Right ventricle myocardium inferior (tissue), 1 donor: ENCODE measurements at regions not wholly inside any gene's neighbourhood (a gene's known extent, or its start where the extent isn't known, plus 50 kb on each side); places are given as distances from the start of the nearest gene placed in this dataset.
"Not testable (repeated sequence)": the region's sequence is repeated elsewhere in the genome, so short reads cannot be mapped to it uniquely, and the experiment has no call there.

Experiments used
- ATAC-seq: fragments of 200-7000 bp; cut with Tn5 transposase; one replicate; pipeline ENCODE4 v1.9.1; 2020; ENCODE audit warnings: mild to moderate bottlenecking, moderate library complexity
- DNase-seq: peaks from one replicate; pipeline ENCODE4 v3.0.0; 2021; ENCODE audit errors: missing footprints
- intact Hi-C: fragments of 100-400 bp; cut with DNase I; formaldehyde crosslinking; loops from one replicate; pipeline ENCODE4 v1.11.0; 2022
- donor health status: DM: no; HTN: yes; CAD: no; lungs with severe emphysema.

DNA sequence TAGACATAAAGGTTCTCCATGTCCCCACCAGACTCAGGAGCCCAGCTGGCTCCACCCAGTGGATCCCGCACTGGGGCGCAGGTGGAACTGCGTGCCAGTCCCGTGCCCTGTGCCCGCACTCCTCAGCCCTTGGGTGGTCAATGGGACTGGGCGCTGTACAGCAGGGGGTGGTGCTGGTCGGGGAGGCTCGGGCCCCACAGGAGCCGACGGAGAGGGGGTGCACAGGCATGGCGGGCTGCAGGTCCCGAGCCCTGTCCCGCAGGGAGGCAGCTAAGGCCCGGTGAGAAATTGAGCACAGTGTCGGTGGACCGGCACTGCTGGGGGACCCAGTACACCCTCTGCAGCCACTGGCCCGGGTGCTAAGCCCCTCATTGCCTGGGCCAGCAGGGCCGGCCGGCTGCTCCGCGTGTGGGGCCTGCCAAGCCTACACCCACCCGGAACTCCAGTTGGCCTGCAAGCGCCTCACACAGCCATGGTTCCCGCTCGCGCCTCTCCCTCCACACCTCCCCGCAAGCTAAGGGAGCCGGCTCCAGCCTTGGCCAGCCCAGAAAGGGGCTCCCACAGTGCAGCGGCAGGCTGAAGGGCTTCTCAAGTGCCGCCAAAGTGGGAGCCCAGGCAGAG is 832.9 kb downstream of the CENPC start:
- DNase-seq, result peak; percentile 28
- intact Hi-C loops, ATAC-seq: not testable (repeated sequence)

GRCh38 chr4:66704243-66704642 is 841.1 kb downstream of the CENPC start:
- ATAC-seq (no peak), DNase-seq (no peak)
- intact Hi-C loops, result no loop called here

- intact Hi-C loops, result no loop called here
- no peak for DNase-seq
- no peak for ATAC-seq
Observed at GRCh38 chr4:66694739-66695138, 850.6 kb downstream of the CENPC start.

GRCh38 chr4:66693694-66694093 is 851.6 kb downstream of the CENPC start:
- ATAC-seq (no peak), DNase-seq (no peak)
- intact Hi-C loops, result no loop called here

DNA sequence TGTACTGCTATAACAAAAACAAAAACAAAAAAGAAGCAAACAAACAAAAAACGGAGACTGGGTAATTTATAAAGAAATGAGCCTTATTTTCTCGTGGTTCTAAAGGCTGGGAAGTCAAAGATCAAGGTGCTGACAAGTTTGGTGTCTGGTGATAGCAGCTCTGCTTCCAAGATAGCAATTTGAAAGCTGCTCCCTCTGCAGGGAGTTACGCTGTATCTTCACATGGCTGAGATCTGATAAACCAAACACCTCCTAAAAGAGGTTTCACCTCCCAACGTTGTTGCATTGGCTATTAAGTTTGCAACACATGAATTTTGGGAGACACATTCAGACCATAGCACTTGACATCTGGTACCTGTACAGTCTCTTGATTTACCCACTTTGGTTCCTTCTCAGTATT is 854.2 kb downstream of the CENPC start:
- ATAC-seq (no peak), DNase-seq (no peak)
- intact Hi-C loops, result no loop called here

GRCh38 chr4:66688674-66689073 is 856.6 kb downstream of the CENPC start:
- intact Hi-C loops, result no loop called here
- ATAC-seq, result no peak
- no peak for DNase-seq

DNA sequence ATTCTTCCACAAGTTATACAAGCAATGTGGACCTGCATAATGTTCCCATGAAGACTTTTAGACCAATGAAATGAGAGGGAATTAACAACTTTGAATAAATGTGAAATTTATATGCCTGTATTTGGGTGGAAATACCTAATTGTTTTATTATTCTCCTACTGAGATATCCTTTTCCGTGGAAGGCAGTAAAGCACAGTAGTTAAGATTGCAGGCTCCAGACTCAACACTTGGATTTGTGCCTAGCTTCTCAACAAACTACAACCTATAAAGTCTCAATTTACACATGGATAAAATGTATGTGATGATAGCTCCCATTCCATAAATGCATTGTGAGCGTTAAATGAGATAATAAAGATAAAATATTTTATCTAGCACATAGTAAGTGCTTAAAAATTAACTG is 857.8 kb downstream of the CENPC start:
- DNase-seq, result no peak
- ATAC-seq, result no peak
- intact Hi-C loops, result no loop called here

- no peak for ATAC-seq
- no peak for DNase-seq
- intact Hi-C loops, result no loop called here
Observed at GRCh38 chr4:66681962-66682361, 863.3 kb downstream of the CENPC start.

DNA sequence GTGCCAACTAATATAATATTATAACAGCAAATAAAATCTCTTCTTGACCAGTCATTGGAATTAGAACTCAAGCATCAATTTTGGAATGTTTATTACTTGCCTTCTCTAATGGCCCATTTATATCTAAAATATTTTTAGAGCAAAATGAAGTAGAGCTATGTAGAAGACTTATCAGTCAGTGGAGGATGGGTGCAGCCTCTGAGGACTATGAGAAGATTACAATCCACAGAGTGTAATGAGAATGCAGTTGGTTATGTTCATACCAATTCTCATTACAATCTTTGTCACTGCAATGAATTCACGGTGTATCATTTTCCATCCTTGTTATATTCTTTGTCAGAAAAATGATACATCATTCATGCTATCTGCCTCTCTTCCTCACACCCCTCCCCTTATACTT is 878.1 kb downstream of the CENPC start:
- intact Hi-C loops, result no loop called here
- DNase-seq, result no peak
- no peak for ATAC-seq

- DNase-seq (no peak), ATAC-seq (no peak)
- intact Hi-C loops, result no loop called here
Observed at GRCh38 chr4:66662620-66663019, 882.7 kb downstream of the CENPC start.

DNA sequence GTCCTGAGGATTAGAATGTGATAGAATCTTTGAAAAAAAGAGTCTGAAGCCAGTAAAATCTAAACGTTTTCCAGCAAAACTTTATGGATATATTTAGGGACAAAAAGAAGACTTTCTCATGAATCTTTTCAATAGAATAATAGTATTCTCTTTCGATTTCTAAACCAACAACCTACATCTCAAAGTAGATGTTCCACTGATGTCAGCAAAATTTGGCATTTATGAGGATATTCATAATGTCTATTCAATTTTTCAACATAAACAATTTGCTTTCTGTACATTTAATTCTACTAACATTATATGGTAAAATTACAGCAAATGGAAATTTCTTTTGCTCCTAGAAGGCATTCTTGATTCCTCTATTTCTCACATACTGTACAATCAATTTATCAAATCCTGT is 886.5 kb downstream of the CENPC start:
- intact Hi-C loops, result no loop called here
- no peak for DNase-seq
- no peak for ATAC-seq

DNA sequence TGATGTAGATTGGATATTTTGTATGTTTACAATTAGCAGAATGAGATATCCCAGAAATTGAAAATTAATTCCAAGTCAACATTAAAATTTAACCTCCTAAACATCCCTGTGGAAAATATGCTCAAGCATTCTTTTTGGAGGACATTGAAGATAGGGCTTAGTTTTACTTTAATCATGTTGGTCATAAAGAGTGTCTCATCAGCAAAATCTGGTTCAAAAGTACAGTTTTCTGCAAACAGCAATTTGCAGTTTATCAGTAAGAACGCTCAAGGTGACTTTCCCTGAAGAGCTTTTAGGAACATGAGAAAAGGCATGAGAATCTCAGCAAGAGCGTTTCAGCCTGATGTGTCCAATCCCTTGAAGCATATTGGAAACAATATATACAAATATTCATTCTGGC is 889.8 kb downstream of the CENPC start:
- ATAC-seq (no peak), DNase-seq (no peak)
- intact Hi-C loops, result no loop called here

DNA sequence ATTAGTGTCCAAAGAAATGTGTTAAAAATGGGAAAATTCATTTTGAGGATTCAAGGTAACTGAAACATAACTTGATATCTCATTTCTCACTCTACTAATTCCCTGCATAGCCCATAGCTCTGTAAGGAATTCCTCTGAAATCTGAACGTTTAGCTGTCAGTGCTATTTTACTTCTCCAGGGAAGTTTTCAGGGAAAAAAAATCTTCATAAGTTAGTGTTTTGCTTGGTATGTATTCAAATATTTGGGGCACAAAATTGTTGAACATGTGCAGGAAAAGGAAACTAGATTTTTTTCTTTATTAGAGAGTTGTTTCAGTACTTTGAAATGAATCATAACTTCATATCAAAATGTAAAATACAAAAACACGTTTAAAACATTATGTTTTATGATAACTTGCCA is 891.4 kb downstream of the CENPC start:
- ATAC-seq (no peak), DNase-seq (no peak)
- intact Hi-C loops, result no loop called here

DNA sequence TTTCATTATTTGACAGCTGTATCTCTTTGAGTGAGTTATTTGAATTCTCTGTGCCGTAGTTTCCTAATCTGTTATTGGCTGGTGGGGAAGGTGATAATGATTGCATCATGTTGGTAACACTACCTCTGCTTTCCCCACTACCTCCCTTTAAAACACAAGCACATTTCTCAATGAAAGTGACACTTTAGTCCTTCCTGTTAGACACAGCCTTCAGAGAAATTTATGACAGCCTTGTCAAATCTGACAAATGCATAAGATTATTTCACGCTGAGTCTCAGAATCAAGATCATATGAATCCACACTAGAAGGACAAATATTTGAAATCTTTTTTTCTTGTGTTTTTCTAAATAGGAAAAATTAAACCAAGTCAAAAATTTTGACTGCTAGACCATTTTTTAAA is 896.1 kb downstream of the CENPC start:
- no peak for ATAC-seq

GRCh38 chr4:66647926-66648325 is 897.4 kb downstream of the CENPC start:
- intact Hi-C loops, result no loop called here
- no peak for ATAC-seq
- DNase-seq, result no peak

More for the DNA sequence above, 896.1 kb downstream of the CENPC start:
- intact Hi-C loops, result no loop called here
- DNase-seq, result no peak

DNA sequence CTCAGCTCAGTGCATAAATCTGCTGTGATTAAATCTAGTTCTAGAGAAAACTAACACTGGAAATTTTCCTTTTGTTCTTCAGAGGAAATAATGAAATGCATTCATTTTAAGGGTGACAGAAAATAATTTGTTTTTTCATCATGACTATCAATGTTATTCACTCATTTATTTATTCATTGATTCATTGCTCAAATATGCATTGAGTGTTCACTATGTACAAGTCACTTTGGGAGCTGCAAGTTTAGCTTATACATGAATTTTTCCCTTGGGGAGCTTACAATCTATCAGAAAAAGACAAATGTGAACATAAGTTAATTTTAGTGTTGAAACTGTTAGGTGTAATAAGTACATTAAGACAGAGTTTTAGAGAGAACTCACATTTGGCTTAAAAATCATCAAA is 897.8 kb downstream of the CENPC start:
- no peak for ATAC-seq
- intact Hi-C loops, result no loop called here
- DNase-seq, result no peak

DNA sequence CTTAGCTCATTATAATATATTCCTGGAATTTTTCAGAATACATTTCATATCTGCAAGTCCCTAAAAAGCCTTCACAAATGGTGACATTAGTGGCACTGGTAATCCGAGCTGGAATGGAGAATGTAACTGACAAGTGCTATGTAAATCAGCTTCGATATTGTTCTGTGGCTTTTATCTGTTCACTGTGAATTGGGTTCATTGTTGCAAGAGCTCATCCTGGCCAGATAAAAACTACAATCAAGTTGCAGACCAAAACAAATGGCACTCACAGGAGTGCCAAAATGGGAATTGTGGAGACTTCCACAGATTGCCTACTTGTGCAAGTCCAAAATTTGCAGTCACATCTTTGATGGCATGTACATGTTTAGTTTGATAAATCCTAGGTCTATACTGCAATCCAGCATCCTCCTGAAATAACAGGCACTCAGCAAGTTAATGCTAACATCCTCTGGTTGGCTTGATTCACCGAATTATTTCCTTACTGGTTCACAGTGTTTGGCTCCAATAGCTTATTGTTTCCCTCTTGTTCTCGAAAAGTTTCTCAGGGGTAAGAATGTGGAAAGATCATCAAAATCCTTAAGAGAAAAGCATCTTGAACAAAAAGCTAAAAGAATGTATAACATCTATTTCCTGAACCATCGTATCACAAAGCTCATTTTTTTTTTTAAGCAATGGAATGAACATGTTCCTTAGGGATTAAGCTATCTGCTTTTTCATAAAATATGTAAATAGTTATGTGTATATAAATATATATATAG is 904.9 kb downstream of the CENPC start:
- no peak for ATAC-seq
- DNase-seq, result no peak
- intact Hi-C loops, result no loop called here

- ATAC-seq (no peak), DNase-seq (no peak)
- intact Hi-C loops, result no loop called here
Observed at GRCh38 chr4:66639361-66639760, 905.9 kb downstream of the CENPC start.

DNA sequence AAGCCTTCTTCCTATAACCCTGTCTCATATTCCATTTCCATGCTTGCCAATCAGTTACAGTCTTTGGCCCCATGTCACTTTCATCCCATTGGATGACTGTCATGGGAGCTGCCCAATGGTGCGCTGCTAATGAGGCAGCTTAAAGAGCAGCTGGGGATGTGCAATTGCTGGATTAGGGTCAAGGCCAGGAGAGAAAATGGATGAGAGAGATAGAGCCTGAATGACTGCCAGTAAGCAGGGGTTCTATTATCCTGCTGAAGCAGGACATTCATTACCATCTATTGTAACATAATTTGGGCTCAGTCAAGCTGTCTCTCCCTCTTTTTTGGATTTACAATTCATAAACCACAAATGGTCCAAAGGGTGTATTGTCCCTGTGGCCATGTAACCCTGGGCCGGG is 909.0 kb downstream of the CENPC start:
- intact Hi-C loops, result no loop called here
- ATAC-seq (no peak), DNase-seq (no peak)

DNA sequence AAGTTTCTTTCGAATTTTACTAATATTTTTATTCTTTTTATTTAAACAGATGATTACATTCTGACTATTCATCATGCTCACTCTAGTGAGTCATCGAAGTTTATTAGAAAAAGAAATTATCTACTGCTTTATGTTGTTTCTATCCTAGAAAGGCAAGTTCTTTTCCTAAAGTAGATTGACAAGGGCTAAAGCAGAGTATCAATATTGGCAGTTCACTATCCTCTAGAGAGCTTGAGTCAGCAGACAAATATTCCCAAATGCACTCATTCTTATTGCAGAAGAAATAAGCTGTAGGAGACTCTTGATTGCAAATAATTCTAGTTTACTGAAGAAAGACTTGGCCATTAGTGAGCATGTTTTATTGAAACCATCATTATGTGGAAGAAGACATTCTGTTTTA is 911.8 kb downstream of the CENPC start:
- intact Hi-C loops, result no loop called here
- ATAC-seq (no peak), DNase-seq (no peak)

- DNase-seq, result no peak
- intact Hi-C loops, result no loop called here
Observed at GRCh38 chr4:66629927-66630326, 915.4 kb downstream of the CENPC start.

More at GRCh38 chr4:66629927-66630326, 915.4 kb downstream of the CENPC start:
- no peak for ATAC-seq
